Ishikawa (cell line): ENCODE measurements at regions not wholly inside any gene's neighbourhood (a gene's known extent, or its start where the extent isn't known, plus 50 kb on each side); places are given as distances from the start of the nearest gene placed in this dataset.

Experiments used
- CEBPB ChIP-seq: IDR thresholded peaks from 2 replicates; pipeline ENCODE4 v1.6.1; 2012
- CREB1 ChIP-seq: IDR thresholded peaks from 2 replicates; pipeline ENCODE4 v1.6.1; 2012; ENCODE audit warnings: low read depth
- EP300 ChIP-seq: IDR thresholded peaks from 2 replicates; pipeline ENCODE4 v1.6.1; 2012; ENCODE audit warnings: borderline replicate concordance
- FOXM1 ChIP-seq: IDR thresholded peaks from 2 replicates; pipeline ENCODE4 v1.6.1; 2012; ENCODE audit warnings: low read depth, borderline replicate concordance
- MAX ChIP-seq: IDR thresholded peaks from 2 replicates; pipeline ENCODE4 v1.6.1; 2012
- NFIC ChIP-seq: IDR thresholded peaks from 2 replicates; pipeline ENCODE4 v1.6.1; 2012
- REST ChIP-seq: IDR thresholded peaks from 2 replicates; pipeline ENCODE4 v1.6.1; 2012; ENCODE audit warnings: low read depth, mild to moderate bottlenecking
- TEAD4 ChIP-seq: IDR thresholded peaks from 2 replicates; pipeline ENCODE4 v1.6.1; 2012
- YY1 ChIP-seq: IDR thresholded peaks from 2 replicates; pipeline ENCODE4 v1.6.1; 2012; ENCODE audit warnings: low read depth
- ZBTB7A ChIP-seq: IDR thresholded peaks from 2 replicates; pipeline ENCODE4 v1.6.1; 2012; ENCODE audit warnings: low read depth

- TF ChIP-seq YY1 (no peak), MAX (no peak), ZBTB7A (no peak), REST (no peak), CREB1 (no peak), TEAD4 (no peak), NFIC (no peak), CEBPB (no peak), EP300 (no peak), FOXM1 (no peak)
Measured at GRCh38 chr20:50410343-50410742, 99.8 kb upstream of the PTPN1 start.
